ENCODE measurements at regions not wholly inside any gene's neighbourhood (a gene's known extent, or its start where the extent isn't known, plus 50 kb on each side); places are given as distances from the start of the nearest gene placed in this dataset.
"Not testable (repeated sequence)": the region's sequence is repeated elsewhere in the genome, so short reads cannot be mapped to it uniquely, and the experiment has no call there.

- no peaks in the 10 kb centered on the region for H3K36me3 ChIP-seq
- no peaks in the 10 kb centered on the region for H3K27me3 ChIP-seq
- no peak for TF ChIP-seq Cebpa-rat (IDR thresholded peaks at IDR 0.05)
- peak overlapping the region; percentile 77 for H3K27ac ChIP-seq
- H4K20me1 ChIP-seq: no peaks in the 10 kb centered on the region
- H3K9me3 ChIP-seq: no peaks in the 10 kb centered on the region
- peak overlapping the region; percentile 33; the same call in 1 of the 2 replicates for H3K4me3 ChIP-seq
- H3K4me2 ChIP-seq: peak overlapping the region; percentile 75
- peak overlapping the region; percentile 71 for H3K9ac ChIP-seq
- H3K4me1 ChIP-seq: peaks cover 35% of the 10 kb centered on the region
These were observed 120.5 kb upstream of the FAT1 start for GRCh38 chr4:186844059-186844681.

DNA sequence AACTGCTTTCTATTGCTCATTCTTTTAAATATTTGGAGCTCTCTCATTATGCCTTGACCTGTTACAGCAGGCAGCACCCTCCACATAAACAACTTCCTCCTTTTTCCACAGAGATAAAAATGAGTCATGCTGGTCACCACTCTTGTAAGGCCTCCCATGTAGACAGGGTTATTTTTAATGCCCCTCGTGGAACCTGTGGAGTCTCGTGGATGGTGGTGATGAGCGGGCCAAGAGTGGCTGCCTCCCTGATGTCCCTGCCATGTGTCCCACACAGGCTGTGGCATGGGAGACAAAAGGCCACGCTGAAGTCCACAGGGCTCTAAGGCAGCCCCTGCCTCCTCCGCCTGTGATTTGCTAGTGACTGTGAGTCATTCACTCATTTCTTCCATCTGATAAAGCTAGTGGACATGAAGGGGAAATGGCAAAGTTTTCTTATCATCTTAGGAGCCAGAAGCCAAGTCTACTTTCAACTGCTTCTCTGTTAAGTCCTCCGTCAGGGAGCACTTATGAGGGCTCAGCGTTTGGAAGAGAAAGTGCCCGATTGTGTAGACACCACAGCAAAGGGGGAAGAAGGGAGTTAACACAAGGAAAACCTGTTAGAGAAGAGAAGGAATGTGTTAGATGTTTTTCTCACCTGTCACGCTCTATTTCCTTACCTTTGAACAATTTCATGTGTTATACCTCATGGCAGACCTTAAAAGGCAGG lies 121.6 kb upstream of the FAT1 start:
- H3K4me3 ChIP-seq: no peak overlapping the region
- no peaks in the 10 kb centered on the region for H3K36me3 ChIP-seq
- H3K9me3 ChIP-seq: peaks cover 5% of the 10 kb centered on the region
- H3K9ac ChIP-seq: no peak overlapping the region
- H3K27ac ChIP-seq: 0 out of 2 replicates have a peak overlapping the region, but pooled peaks have one; percentile 47
- H3K4me1 ChIP-seq: peaks cover 35% of the 10 kb centered on the region
- H3K27me3 ChIP-seq: no peaks in the 10 kb centered on the region
- H3K4me2 ChIP-seq: peak overlapping the region; percentile 75
- no peaks in the 10 kb centered on the region for H4K20me1 ChIP-seq
- TF ChIP-seq Cebpa-rat (IDR thresholded peaks at IDR 0.05): no peak

- H4K20me1 ChIP-seq: no peaks in the 10 kb centered on the region
- H3K27ac ChIP-seq: no peak overlapping the region
- H3K9ac ChIP-seq: no peak overlapping the region
- H3K4me1 ChIP-seq: peaks cover 29% of the 10 kb centered on the region
- peaks cover 15% of the 10 kb centered on the region for H3K9me3 ChIP-seq
- H3K4me3 ChIP-seq: no peak overlapping the region
- H3K27me3 ChIP-seq: no peaks in the 10 kb centered on the region
- no peak overlapping the region for H3K4me2 ChIP-seq
- no peaks in the 10 kb centered on the region for H3K36me3 ChIP-seq
- no peak for TF ChIP-seq Cebpa-rat (IDR thresholded peaks at IDR 0.05)
These were observed 122.8 kb upstream of the FAT1 start for GRCh38 chr4:186846426-186846825.

- not testable (repeated sequence) for H3K9ac ChIP-seq, H3K36me3 ChIP-seq, H3K4me2 ChIP-seq, H3K27ac ChIP-seq, H4K20me1 ChIP-seq, H3K27me3 ChIP-seq, H3K4me3 ChIP-seq
- H3K9me3 ChIP-seq: peaks cover 19% of the 10 kb centered on the region
- peaks cover 29% of the 10 kb centered on the region for H3K4me1 ChIP-seq
These were observed 123.9 kb upstream of the FAT1 start for GRCh38 chr4:186847429-186848131.

GRCh38 chr4:186848437-186848836 lies 124.8 kb upstream of the FAT1 start:
- no peaks in the 10 kb centered on the region for H3K27me3 ChIP-seq
- H3K4me3 ChIP-seq: no peak overlapping the region
- H3K9me3 ChIP-seq: peaks cover 19% of the 10 kb centered on the region
- H4K20me1 ChIP-seq: no peaks in the 10 kb centered on the region
- no peak overlapping the region for H3K9ac ChIP-seq
- TF ChIP-seq Cebpa-rat (IDR thresholded peaks at IDR 0.05): no peak
- H3K36me3 ChIP-seq: no peaks in the 10 kb centered on the region
- H3K4me1 ChIP-seq: peaks cover 28% of the 10 kb centered on the region
- no peak overlapping the region for H3K27ac ChIP-seq
- no peak overlapping the region for H3K4me2 ChIP-seq

GRCh38 chr4:186851291-186852072 lies 127.8 kb upstream of the FAT1 start:
- TF ChIP-seq Cebpa-rat (IDR thresholded peaks at IDR 0.05): no peak
- no peaks in the 10 kb centered on the region for H3K36me3 ChIP-seq
- H3K27me3 ChIP-seq: no peaks in the 10 kb centered on the region
- H3K4me3 ChIP-seq: no peak overlapping the region
- no peak overlapping the region for H3K4me2 ChIP-seq
- H3K9ac ChIP-seq: no peak overlapping the region
- no peak overlapping the region for H3K27ac ChIP-seq
- H3K9me3 ChIP-seq: peaks cover 19% of the 10 kb centered on the region
- no peaks in the 10 kb centered on the region for H4K20me1 ChIP-seq
- H3K4me1 ChIP-seq: no peaks in the 10 kb centered on the region

GRCh38 chr4:186852073-186852420 lies 128.4 kb upstream of the FAT1 start:
- Histone ChIP-seq H4K20me1 (no peaks in the 10 kb centered on the region), H3K4me1 (no peaks in the 10 kb centered on the region)
- TF ChIP-seq Cebpa-rat (IDR thresholded peaks at IDR 0.05): no peak

DNA sequence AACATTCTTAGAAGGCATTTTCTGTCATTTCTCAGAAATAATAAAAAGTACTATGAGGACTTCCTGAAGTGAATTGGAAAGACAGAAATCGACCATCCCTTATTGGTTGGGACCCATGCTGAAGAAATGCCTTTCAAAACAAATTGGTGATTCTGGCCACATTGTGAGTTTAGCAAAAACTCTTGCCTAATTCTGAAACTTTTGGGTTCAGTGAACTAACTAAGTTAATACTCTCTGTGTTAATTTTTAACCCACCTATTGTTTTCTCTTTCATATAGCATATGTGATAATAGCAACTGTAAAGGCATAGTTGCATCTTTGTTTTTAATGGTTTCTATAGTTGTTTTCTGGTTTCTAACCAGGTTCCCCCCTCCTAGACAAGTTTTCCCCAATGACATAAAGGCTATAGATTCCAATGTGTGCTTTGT lies 129.3 kb upstream of the FAT1 start:
- no peak for TF ChIP-seq Cebpa-rat (IDR thresholded peaks at IDR 0.05)
- Histone ChIP-seq H3K36me3 (no peaks in the 10 kb centered on the region), H3K27ac (no peak overlapping the region), H3K27me3 (no peaks in the 10 kb centered on the region), H3K9me3 (peaks cover 19% of the 10 kb centered on the region), H3K9ac (no peak overlapping the region), H4K20me1 (no peaks in the 10 kb centered on the region), H3K4me1 (no peaks in the 10 kb centered on the region), H3K4me2 (no peak overlapping the region), H3K4me3 (no peak overlapping the region)

More at GRCh38 chr4:186852073-186852420, 128.4 kb upstream of the FAT1 start:
- no peak overlapping the region for H3K9ac ChIP-seq
- no peak overlapping the region for H3K4me3 ChIP-seq
- H3K9me3 ChIP-seq: peaks cover 19% of the 10 kb centered on the region
- H3K27ac ChIP-seq: no peak overlapping the region
- no peaks in the 10 kb centered on the region for H3K27me3 ChIP-seq
- H3K4me2 ChIP-seq: no peak overlapping the region
- no peaks in the 10 kb centered on the region for H3K36me3 ChIP-seq

- H3K9me3 ChIP-seq: peaks cover 19% of the 10 kb centered on the region
- no peaks in the 10 kb centered on the region for H3K4me1 ChIP-seq
- no peak overlapping the region for H3K4me2 ChIP-seq
- no peak for TF ChIP-seq Cebpa-rat (IDR thresholded peaks at IDR 0.05)
- H3K36me3 ChIP-seq: no peaks in the 10 kb centered on the region
- H4K20me1 ChIP-seq: no peaks in the 10 kb centered on the region
- no peak overlapping the region for H3K27ac ChIP-seq
- no peak overlapping the region for H3K4me3 ChIP-seq
- no peaks in the 10 kb centered on the region for H3K27me3 ChIP-seq
- H3K9ac ChIP-seq: no peak overlapping the region
These were observed 130.6 kb upstream of the FAT1 start for GRCh38 chr4:186854256-186854655.
